Esophagus muscularis mucosa (tissue), 4 donors: ENCODE measurements at regions not wholly inside any gene's neighbourhood (a gene's known extent, or its start where the extent isn't known, plus 50 kb on each side); places are given as distances from the start of the nearest gene placed in this dataset.

Experiments
- DNase-seq: peaks from one replicate; pipeline ENCODE4 v3.0.0-alpha.2; 2017; ENCODE audit errors: extremely low spot score
- H3K27ac ChIP-seq, 4 donors: fragments of 200-600 bp; sonication (generic); replicated peaks in 1 of 4; 1 replicate in 3 of 4; 2 replicates in 1 of 4; pipeline ENCODE4 v1.5.1; 2016 to 2019; ENCODE audit warnings: mild to moderate bottlenecking in 1 of 4
- H3K27me3 ChIP-seq, 4 donors: fragments of 200-600 bp; sonication (generic); one replicate each; pipeline versions ENCODE4 v1.5.1 to v1.6.0; 2016 to 2019
- H3K36me3 ChIP-seq, 4 donors: fragments of 200-600 bp; sonication (generic); one replicate each; pipeline ENCODE4 v1.5.1; 2016 to 2019
- H3K4me1 ChIP-seq, 4 donors: fragments of 200-600 bp; sonication (generic); one replicate each; pipeline ENCODE4 v1.5.1; 2016 to 2019
- H3K4me3 ChIP-seq, 4 donors: fragments of 200-600 bp; sonication (generic); 1 replicate in 2 of 4; 2 replicates in 2 of 4; pipeline ENCODE4 v1.5.1; 2016 to 2019; ENCODE audit warnings: mild to moderate bottlenecking in 4 of 4, moderate library complexity in 1 of 4
- H3K9me3 ChIP-seq, 4 donors: fragments of 200-600 bp; sonication (generic); 1 replicate in 3 of 4; 2 replicates in 1 of 4; pipeline ENCODE4 v1.5.1; 2016 to 2019
- CTCF ChIP-seq, 3 experiments: fragments of 200-600 bp in 2 of 3; fragments of 450-650 bp in 1 of 3; sonication (generic) in 2 of 3; IDR thresholded peaks; one replicate each; pipeline ENCODE4 v1.5.1; 2017 to 2019; ENCODE audit warnings: antibody characterized with exemption in 3 of 3, mild to moderate bottlenecking in 2 of 3, moderate library complexity in 1 of 3
- EP300 ChIP-seq: sonication (generic); formaldehyde crosslinking; IDR thresholded peaks from one replicate; pipeline ENCODE4 v1.6.1; 2017; ENCODE audit warnings: antibody characterized with exemption
- POLR2A ChIP-seq: fragments of 450-650 bp; IDR thresholded peaks from one replicate; pipeline ENCODE4 v1.6.1; 2017; ENCODE audit warnings: antibody characterized with exemption, moderate library complexity, mild to moderate bottlenecking, low read depth
- POLR2AphosphoS5 ChIP-seq, 2 donors: sonication (generic); formaldehyde crosslinking; IDR thresholded peaks; one replicate each; pipeline ENCODE4 v1.6.1; 2017; ENCODE audit warnings: antibody characterized with exemption in 2 of 2
- WGBS: methylation state at CpG from one replicate; pipeline ENCODE4 v1.1.5; 2018; 5-methylcytosine and 5-hydroxymethylcytosine counted together
- intact Hi-C: fragments of 100-400 bp; cut with DNase I; formaldehyde crosslinking; loops from one replicate; pipeline ENCODE4 v1.15.1; 2023

- Histone ChIP-seq H3K4me3 (no peak overlapping the region), H3K27ac (no peak overlapping the region), H3K36me3 (no peaks in the 10 kb centered on the region), H3K27me3 (no peaks in the 10 kb centered on the region), H3K4me1 (peaks cover 0 to 5% (median 0%) of the 10 kb centered on the region in 4 donors), H3K9me3 (no peaks in the 10 kb centered on the region)
- no peak for TF ChIP-seq POLR2AphosphoS5 (IDR thresholded peaks at IDR 0.05)
- TF ChIP-seq EP300, result no peak
- TF ChIP-seq CTCF (IDR thresholded peaks at IDR 0.05), result no peak
- TF ChIP-seq POLR2A, result no peak
- DNase-seq, result no peak
- intact Hi-C loops, result no loop called here
Measured at GRCh38 chr12:61821381-61821780, 438.8 kb upstream of the USP15 start.

- Histone ChIP-seq H3K36me3 (no peaks in the 10 kb centered on the region), H3K9me3 (no peaks in the 10 kb centered on the region), H3K4me1 (peaks cover 0 to 5% (median 0%) of the 10 kb centered on the region in 4 donors), H3K4me3 (no peak overlapping the region), H3K27me3 (no peaks in the 10 kb centered on the region), H3K27ac (no peak overlapping the region)
- 66% methylated on average over 3 of the region's 3 CpGs for WGBS
- no peak for TF ChIP-seq EP300
- TF ChIP-seq POLR2AphosphoS5 (IDR thresholded peaks at IDR 0.05), result no peak
- no peak for TF ChIP-seq POLR2A
- no peak for TF ChIP-seq CTCF (IDR thresholded peaks at IDR 0.05)
- intact Hi-C loops, result no loop called here
- no peak for DNase-seq
Measured at GRCh38 chr12:61823102-61823501, 437.1 kb upstream of the USP15 start.

- TF ChIP-seq EP300, result no peak
- no peak for TF ChIP-seq POLR2AphosphoS5 (IDR thresholded peaks at IDR 0.05)
- TF ChIP-seq POLR2A, result no peak
- no peak for TF ChIP-seq CTCF (IDR thresholded peaks at IDR 0.05)
- no peaks in the 10 kb centered on the region for H3K36me3 ChIP-seq
- no peaks in the 10 kb centered on the region for H3K4me1 ChIP-seq
- intact Hi-C loops, result no loop called here
- 85% methylated on average over 5 of the region's 5 CpGs for WGBS
- no peaks in the 10 kb centered on the region for H3K9me3 ChIP-seq
- H3K4me3 ChIP-seq, result no peak overlapping the region
- H3K27me3 ChIP-seq, result no peaks in the 10 kb centered on the region
- no peak overlapping the region for H3K27ac ChIP-seq
- no peak for DNase-seq
Measured at GRCh38 chr12:61846765-61847164, 413.4 kb upstream of the USP15 start.

- peaks cover 0 to under 1% (median 0%) of the 10 kb centered on the region in 4 donors for H3K9me3 ChIP-seq
- intact Hi-C loops, result no loop called here
- H3K4me1 ChIP-seq, result no peaks in the 10 kb centered on the region
- H3K27ac ChIP-seq, result no peak overlapping the region
- H3K4me3 ChIP-seq, result no peak overlapping the region
- DNase-seq, result no peak
- no peaks in the 10 kb centered on the region for H3K36me3 ChIP-seq
- H3K27me3 ChIP-seq, result no peaks in the 10 kb centered on the region
- TF ChIP-seq CTCF (IDR thresholded peaks at IDR 0.05) (no peak), POLR2AphosphoS5 (IDR thresholded peaks at IDR 0.05) (no peak), POLR2A (no peak), EP300 (no peak)
- WGBS, result 94% methylated on average over 7 of the region's 7 CpGs
Measured at GRCh38 chr12:61848893-61849292, 411.3 kb upstream of the USP15 start.

- no peaks in the 10 kb centered on the region for H3K27me3 ChIP-seq
- H3K36me3 ChIP-seq, result no peaks in the 10 kb centered on the region
- no peak for DNase-seq
- intact Hi-C loops, result no loop called here
- peaks cover 0 to 5% (median 3%) of the 10 kb centered on the region in 4 donors for H3K9me3 ChIP-seq
- no peak for TF ChIP-seq POLR2A
- no peak for TF ChIP-seq EP300
- TF ChIP-seq POLR2AphosphoS5 (IDR thresholded peaks at IDR 0.05), result no peak
- no peak for TF ChIP-seq CTCF (IDR thresholded peaks at IDR 0.05)
- H3K4me1 ChIP-seq, result no peaks in the 10 kb centered on the region
- no peak overlapping the region for H3K27ac ChIP-seq
- H3K4me3 ChIP-seq, result no peak overlapping the region
Measured at GRCh38 chr12:61853945-61854344, 406.3 kb upstream of the USP15 start.
